ENCODE measurements at regions not wholly inside any gene's neighbourhood (a gene's known extent, or its start where the extent isn't known, plus 50 kb on each side); places are given as distances from the start of the nearest gene placed in this dataset.

- DNase-seq (ENCODE audit: low spot score) = no peak
Observed at GRCh38 chr2:18005411-18005810, 126.9 kb downstream of the KCNS3 start.

GRCh38 chr2:18001671-18002070 lies 123.2 kb downstream of the KCNS3 start:
- no peak for DNase-seq (ENCODE audit: low spot score)

- DNase-seq (ENCODE audit: low spot score) = no peak
Observed at GRCh38 chr2:17996978-17997377, 118.5 kb downstream of the KCNS3 start.

- DNase-seq (ENCODE audit: low spot score) = no peak
Observed at GRCh38 chr2:17995593-17995992, 117.1 kb downstream of the KCNS3 start.
